Astrocyte of the spinal cord (primary cell): ENCODE measurements at regions not wholly inside any gene's neighbourhood (a gene's known extent, or its start where the extent isn't known, plus 50 kb on each side); places are given as distances from the start of the nearest gene placed in this dataset.
A peak's percentile ranks its signal among the peaks of the same experiment; 100 is the strongest.

Experiments used
- DNase-seq: peaks from one replicate; pipeline ENCODE4 v3.0.0; 2011; ENCODE audit warnings: low read depth, low spot score
- H3K4me3 ChIP-seq: 2 replicates; pipeline ENCODE4 v1.5.1; 2011; ENCODE audit warnings: low read depth, mild to moderate bottlenecking, low read length, moderate library complexity
- in situ Hi-C: cut with HindIII; loops from 2 replicates; pipeline ENCODE4 v1.10.0; 2017; ENCODE audit warnings: low sequenced_read_pairs
- TF ChIP-seq, protein P1 (sequence below): IDR thresholded peaks from 2 replicates; pipeline ENCODE4 v1.5.1; 2012; ENCODE audit warnings: low read depth, mild to moderate bottlenecking, low read length, inconsistent platforms

DNA sequence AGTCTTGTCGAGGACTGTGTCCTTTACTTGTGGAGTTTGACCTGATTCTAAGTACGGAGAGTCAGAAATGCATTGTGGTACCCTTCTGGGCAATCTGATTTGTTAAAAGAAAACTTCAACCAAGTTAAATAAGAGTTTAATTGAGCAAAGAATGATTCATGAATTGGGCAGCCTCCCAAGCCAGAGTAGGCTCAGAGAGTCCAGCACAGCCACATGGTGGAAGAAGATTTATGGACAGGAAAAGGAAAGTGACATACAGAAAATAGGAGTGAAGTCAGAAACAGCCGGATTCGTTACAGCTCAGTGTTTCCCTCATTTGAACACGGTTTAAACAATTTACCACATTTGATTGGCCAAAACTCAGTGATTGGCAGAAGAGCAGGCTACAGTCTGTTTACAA is 329.2 kb downstream of the DHX35 start:
- in situ Hi-C loops = no loop called here
- DNase-seq = peak; percentile 39
- no peak overlapping the region for H3K4me3 ChIP-seq
- TF ChIP-seq, protein P1, sequence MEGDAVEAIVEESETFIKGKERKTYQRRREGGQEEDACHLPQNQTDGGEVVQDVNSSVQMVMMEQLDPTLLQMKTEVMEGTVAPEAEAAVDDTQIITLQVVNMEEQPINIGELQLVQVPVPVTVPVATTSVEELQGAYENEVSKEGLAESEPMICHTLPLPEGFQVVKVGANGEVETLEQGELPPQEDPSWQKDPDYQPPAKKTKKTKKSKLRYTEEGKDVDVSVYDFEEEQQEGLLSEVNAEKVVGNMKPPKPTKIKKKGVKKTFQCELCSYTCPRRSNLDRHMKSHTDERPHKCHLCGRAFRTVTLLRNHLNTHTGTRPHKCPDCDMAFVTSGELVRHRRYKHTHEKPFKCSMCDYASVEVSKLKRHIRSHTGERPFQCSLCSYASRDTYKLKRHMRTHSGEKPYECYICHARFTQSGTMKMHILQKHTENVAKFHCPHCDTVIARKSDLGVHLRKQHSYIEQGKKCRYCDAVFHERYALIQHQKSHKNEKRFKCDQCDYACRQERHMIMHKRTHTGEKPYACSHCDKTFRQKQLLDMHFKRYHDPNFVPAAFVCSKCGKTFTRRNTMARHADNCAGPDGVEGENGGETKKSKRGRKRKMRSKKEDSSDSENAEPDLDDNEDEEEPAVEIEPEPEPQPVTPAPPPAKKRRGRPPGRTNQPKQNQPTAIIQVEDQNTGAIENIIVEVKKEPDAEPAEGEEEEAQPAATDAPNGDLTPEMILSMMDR = no peak

DNA sequence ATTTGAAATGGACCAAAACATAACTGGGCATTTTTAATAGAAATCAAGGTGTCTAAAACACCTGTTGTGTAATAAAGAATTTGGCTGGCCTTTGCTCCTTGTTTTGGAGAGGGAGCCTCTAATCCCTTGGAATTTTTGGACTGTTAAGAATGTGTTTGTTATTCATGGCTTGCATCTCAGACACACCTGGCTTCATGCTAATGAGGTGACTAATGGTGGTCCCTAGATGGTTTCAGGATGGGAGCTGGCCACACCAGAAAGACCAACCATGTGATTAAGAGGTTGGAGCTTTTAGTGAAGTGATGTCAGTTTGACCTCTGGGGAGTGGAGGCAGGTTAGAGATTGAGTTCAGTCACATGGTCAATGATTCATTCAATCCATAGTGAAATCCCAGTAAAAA is 328.4 kb downstream of the DHX35 start:
- no peak overlapping the region for H3K4me3 ChIP-seq
- in situ Hi-C loops = no loop called here
- DNase-seq = no peak
- TF ChIP-seq, protein P1 = no peak

DNA sequence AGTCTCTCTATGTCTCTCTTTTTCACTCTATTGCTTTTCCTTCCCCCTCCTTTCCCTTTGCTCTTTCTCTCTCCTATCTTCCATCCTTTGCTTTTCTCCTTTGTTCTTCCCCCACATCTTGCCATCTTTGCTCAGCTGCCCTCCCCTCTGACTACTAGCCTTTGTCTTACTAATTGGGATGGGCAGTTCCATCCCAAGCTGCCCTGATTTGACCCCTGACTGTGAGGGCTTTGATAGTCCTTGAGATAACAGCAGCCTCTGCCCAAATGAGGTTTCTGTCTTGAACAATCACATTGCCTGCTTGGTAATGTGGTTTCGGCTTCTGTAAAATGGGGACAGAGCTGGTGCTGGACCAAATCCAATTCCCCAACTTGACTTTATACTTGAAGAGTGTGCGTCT is 327.7 kb downstream of the DHX35 start:
- in situ Hi-C loops = no loop called here
- TF ChIP-seq, protein P1 = no peak
- no peak for DNase-seq
- no peak overlapping the region for H3K4me3 ChIP-seq

DNA sequence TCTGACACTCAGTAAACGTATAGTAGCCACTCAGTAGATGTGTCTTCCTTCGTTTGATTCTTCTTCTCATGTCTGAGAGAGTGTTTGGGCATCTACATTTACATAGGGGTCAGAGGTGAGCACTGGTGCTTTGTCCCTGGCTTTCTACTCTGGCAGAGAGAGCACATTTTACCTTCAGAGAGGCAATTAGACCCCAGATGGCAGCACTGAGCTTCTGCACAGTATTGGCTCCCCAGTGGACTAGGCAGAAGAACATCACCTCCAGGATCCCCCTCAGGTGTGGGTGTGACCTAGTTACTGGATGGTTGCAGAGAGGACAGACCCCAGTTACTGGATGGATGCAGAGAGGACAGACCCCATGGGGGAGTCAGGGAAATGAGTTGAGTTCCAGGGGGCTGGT is 327.2 kb downstream of the DHX35 start:
- DNase-seq = no peak

DNA sequence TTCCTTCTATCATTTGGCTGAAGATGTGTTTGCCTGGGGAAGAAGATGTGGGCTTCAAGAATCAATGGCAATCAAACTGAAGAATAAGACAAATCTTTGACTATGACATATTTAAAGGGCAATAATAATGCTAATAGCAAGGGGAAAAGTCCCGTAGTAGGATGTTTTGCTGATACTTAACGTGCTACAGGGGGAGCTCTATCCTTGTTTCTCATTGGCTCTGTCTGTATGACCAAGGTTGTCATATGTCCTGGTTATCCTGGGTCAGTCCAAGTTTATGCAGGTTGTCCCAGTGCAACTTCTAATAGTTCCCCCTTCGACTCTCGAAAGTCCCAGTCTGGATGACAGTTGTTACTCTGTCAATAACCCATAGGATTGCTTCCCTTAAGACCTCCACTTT is 321.3 kb downstream of the DHX35 start:
- no peak for DNase-seq
- H3K4me3 ChIP-seq = no peak overlapping the region
- in situ Hi-C loops = no loop called here
- TF ChIP-seq, protein P1 = no peak

More for the DNA sequence above, 327.2 kb downstream of the DHX35 start:
- no peak overlapping the region for H3K4me3 ChIP-seq
- TF ChIP-seq, protein P1 = peak; percentile 20
- in situ Hi-C loops = no loop called here

DNA sequence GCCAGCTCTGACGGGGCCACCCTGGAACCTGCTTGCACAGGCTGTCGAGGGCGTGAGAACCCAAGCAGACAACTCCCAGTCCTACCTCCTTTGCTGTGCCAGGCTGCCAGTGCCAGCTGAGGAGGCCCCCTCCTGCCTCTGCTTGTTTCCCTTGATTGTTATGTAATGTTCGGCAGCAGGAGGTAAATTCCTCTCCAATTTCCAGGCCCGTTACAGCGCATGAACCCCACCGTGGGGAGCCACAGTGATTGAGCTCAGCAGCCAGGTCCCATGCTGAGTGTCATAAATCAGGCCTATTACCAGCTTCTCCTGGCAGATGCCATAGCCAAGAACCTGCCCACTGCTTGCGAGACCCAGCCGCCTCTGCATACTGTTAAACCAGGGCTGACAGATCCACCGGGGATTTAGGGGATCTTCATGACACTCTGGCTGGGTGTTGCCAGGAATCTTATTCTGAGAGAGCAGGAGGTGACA is 320.5 kb downstream of the DHX35 start:
- H3K4me3 ChIP-seq = no peak overlapping the region
- no peak for DNase-seq
- in situ Hi-C loops = no loop called here
- TF ChIP-seq, protein P1 = no peak

DNA sequence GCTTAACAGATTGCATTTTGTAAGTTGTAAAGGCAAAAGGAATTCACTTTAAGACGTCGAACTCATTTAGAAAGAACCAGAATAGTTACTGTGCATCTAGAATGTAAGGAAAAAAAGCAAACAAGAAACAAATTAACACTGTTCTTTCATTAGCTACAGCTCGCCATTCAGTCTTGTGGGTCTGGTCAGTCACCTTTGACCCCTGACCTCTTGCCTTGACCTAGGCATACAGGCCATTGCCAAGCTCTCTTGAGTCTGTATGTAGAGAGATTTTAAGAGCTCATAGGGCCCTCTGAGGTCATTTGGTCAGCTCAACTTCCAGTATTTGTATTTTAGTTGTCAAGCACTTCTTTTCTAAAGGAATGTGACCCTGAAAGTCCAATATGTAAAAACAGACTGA is 318.7 kb downstream of the DHX35 start:
- DNase-seq = no peak
- in situ Hi-C loops = no loop called here
- TF ChIP-seq, protein P1 = no peak
- no peak overlapping the region for H3K4me3 ChIP-seq
